ENCODE measurements at regions not wholly inside any gene's neighbourhood (a gene's known extent, or its start where the extent isn't known, plus 50 kb on each side); places are given as distances from the start of the nearest gene placed in this dataset.

DNA sequence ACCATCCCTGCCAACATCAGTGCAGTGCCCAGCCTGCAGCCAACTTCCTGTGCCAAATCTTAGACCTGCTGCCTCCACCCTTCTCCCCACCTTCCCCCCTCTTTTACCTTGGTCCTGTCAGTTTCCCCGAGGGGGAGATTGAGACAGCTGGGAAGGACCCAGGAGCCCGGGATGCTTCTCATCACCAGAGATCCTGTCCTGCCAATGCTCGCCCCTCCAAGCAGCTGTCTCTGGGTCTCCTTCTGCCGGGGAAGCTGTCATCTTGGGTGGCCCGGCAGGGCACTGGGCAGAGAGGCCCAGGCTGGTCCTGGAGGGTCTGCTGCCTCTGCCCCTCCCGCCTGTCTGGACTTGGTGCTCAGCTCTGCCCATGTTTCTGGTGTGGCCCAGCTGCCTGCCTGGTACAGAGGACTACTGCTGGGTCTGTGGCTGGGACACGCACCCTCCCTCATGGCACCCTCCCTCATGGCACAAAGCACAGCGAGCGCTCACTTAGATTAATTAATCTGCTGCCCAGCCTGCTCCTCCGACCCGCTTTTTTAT is 60.4 kb upstream of the THY1 start:
- TF ChIP-seq, protein P1, sequence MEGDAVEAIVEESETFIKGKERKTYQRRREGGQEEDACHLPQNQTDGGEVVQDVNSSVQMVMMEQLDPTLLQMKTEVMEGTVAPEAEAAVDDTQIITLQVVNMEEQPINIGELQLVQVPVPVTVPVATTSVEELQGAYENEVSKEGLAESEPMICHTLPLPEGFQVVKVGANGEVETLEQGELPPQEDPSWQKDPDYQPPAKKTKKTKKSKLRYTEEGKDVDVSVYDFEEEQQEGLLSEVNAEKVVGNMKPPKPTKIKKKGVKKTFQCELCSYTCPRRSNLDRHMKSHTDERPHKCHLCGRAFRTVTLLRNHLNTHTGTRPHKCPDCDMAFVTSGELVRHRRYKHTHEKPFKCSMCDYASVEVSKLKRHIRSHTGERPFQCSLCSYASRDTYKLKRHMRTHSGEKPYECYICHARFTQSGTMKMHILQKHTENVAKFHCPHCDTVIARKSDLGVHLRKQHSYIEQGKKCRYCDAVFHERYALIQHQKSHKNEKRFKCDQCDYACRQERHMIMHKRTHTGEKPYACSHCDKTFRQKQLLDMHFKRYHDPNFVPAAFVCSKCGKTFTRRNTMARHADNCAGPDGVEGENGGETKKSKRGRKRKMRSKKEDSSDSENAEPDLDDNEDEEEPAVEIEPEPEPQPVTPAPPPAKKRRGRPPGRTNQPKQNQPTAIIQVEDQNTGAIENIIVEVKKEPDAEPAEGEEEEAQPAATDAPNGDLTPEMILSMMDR (IDR thresholded peaks at IDR 0.05), result no peak
- no peak for ATAC-seq

DNA sequence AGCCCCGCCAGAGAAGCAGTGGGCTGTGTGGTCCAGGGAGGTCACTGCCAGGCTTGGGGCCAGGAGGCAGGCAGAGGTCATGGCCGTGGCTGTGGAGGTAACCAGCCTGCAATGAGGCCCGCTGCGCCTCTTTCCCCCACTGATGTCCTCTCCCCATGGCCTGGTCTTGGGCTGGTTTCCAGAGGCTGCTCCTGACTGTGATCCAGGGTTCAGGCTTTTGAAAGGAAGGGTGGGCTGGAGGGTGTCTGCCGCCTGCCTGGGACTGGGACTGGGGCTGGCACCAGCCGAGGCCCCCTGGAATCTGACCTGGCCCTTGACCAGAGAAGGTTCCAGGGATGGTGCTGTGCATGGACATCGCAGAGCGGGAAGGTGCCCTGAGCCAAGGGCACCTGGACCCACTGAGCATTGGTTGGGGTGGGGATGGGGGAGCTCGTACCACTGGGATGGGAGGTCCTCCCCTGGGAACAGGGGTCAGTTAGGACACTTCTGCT is 59.6 kb upstream of the THY1 start:
- no peaks in the 10 kb centered on the region for H3K27me3 ChIP-seq (ENCODE audit: low read depth)
- TF ChIP-seq, protein P1 (IDR thresholded peaks at IDR 0.05), result no peak
- DNase-seq (no peak), ATAC-seq (no peak)
- peaks cover 8% of the 10 kb centered on the region for H3K4me1 ChIP-seq
- H3K4me3 ChIP-seq, result no peak overlapping the region
- H3K9me3 ChIP-seq, result no peaks in the 10 kb centered on the region
- no peaks in the 10 kb centered on the region for H3K36me3 ChIP-seq
- intact Hi-C loops (cut with DNase I), result no loop called here
- H3K27ac ChIP-seq, result no peak overlapping the region

More for the DNA sequence above, 60.4 kb upstream of the THY1 start:
- H3K36me3 ChIP-seq, result no peaks in the 10 kb centered on the region
- peaks cover 7% of the 10 kb centered on the region for H3K27me3 ChIP-seq (ENCODE audit: low read depth)
- intact Hi-C loops (cut with DNase I), result no loop called here
- no peaks in the 10 kb centered on the region for H3K9me3 ChIP-seq
- no peak for DNase-seq
- no peak overlapping the region for H3K4me3 ChIP-seq
- H3K4me1 ChIP-seq, result peaks cover 8% of the 10 kb centered on the region
- H3K27ac ChIP-seq, result no peak overlapping the region

DNA sequence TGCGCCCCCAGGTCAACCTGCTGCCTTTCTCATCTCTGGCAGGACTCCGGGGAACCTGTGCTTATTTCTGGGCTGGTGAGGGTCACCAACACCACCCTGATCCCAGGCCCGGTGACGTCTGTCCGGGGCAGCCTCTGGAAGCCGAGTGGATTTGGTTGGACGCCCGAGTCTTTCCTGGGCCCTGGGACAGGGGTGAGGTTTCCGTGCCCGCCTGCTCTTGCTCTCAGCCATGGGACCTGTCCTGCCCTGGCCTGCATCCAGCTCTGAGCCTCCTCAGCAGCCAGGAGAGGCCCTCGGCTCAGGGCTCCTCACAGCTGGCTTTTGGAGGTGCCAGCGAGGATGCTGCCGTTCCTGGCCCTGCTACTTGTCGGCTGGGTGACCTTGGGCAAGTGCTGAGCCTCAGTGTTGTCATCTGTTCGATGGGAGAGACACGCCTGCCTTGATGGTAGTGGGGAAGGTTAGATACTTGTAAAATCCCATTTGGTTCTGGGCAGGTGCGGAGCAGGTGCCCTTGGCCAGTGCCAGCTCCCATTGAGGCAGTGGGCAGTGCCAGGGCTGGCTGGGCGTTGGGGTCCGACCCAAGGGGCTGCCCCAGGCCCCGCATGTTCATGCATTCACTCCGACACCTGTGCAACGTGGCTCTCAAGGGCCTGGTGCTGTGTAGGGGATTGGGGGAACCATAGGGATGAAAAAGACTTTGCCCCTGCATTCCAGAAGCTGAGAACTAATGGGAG is 58.9 kb upstream of the THY1 start:
- intact Hi-C loops (cut with DNase I), result no loop called here

DNA sequence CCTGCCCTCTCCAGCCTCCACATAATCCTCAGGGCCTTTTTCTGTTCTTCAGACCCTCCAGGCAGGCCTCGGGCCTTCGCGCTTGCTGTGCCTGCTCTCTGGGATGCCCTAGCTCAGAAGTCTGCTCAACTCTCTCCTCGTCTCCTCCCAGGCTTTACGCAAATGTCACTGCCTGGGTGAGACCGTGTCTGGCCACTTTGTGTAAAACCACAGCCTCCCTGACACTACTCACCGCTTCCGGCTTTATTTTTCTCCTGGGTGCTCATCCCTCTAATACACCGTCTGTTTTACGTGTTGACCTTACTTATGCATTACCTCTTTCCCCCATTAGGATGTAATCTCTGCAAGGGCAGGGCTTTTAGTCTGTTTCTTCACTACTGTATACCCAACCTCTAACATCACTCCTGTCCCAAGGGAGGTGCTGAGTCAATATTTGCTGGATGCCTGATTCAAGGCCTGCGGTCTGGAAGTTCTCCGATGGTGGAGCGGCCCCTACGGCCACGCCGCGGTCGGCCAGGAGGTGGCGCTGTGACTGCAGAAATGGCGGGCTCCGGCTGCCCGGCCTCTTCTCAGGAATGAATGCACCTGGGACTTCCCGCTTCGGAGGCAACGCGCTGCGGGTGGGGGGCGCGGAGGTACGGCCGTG is 58.2 kb upstream of the THY1 start:
- intact Hi-C loops (cut with DNase I), result no loop called here

More for the DNA sequence above, 58.9 kb upstream of the THY1 start:
- H3K4me3 ChIP-seq, result no peak overlapping the region
- H3K27me3 ChIP-seq (ENCODE audit: low read depth), result no peaks in the 10 kb centered on the region
- TF ChIP-seq, protein P1 (IDR thresholded peaks at IDR 0.05), result peak; percentile 6
- no peaks in the 10 kb centered on the region for H3K9me3 ChIP-seq
- no peak for DNase-seq
- peak; percentile 23 for ATAC-seq
- no peak overlapping the region for H3K27ac ChIP-seq
- peaks cover 8% of the 10 kb centered on the region for H3K4me1 ChIP-seq
- no peaks in the 10 kb centered on the region for H3K36me3 ChIP-seq

DNA sequence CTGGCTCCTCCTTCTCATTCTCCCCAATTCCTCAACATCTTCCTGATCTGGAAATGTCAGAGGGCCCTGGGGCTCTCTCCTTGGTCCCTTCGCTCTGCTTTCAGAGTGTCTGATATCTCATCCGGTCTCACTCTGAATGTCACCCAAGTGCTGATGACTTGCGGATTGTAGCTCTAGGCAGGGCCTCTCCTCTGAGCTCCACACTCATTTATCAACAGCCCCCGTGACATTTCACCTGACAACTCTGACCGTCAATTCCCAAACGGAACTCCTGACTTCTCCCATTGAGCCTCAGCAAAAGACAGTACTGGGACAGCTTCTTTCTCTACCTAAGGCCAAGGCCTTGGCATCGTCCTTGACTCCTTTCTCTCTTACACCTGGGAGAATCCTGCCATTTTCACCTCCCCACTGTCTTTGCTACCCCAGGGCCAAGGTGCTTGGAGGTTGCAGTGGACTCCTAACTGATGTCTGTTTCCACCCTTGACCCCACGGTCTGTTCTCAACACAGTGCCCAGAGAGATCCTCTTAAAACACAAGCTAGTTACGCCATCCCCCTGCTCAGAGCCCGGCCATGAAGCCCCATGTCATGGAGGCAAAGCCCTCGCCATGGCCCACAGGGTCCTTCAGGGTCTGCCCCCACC is 57.5 kb upstream of the THY1 start:
- Histone ChIP-seq H3K4me3 (no peak overlapping the region), H3K4me1 (peaks cover 8% of the 10 kb centered on the region), H3K36me3 (no peaks in the 10 kb centered on the region), H3K27ac (no peak overlapping the region), H3K27me3 (ENCODE audit: low read depth) (peaks cover 1% of the 10 kb centered on the region), H3K9me3 (no peaks in the 10 kb centered on the region)
- ATAC-seq (no peak), DNase-seq (no peak)
- TF ChIP-seq, protein P1 (IDR thresholded peaks at IDR 0.05), result no peak
- intact Hi-C loops (cut with DNase I), result no loop called here

More for the DNA sequence above, 58.2 kb upstream of the THY1 start:
- H3K36me3 ChIP-seq, result no peaks in the 10 kb centered on the region
- TF ChIP-seq, protein P1 (IDR thresholded peaks at IDR 0.05), result peak; percentile 98
- H3K4me3 ChIP-seq, result no peak overlapping the region
- peaks cover 8% of the 10 kb centered on the region for H3K4me1 ChIP-seq
- ATAC-seq (peak; percentile 83 to 88), DNase-seq (peak; percentile 81)
- no peak overlapping the region for H3K27ac ChIP-seq
- no peaks in the 10 kb centered on the region for H3K9me3 ChIP-seq
- H3K27me3 ChIP-seq (ENCODE audit: low read depth), result no peaks in the 10 kb centered on the region

Data from lower lobe of right lung (tissue), 2 donors.